ENCODE measurements at regions not wholly inside any gene's neighbourhood (a gene's known extent, or its start where the extent isn't known, plus 50 kb on each side); places are given as distances from the start of the nearest gene placed in this dataset.

DNA sequence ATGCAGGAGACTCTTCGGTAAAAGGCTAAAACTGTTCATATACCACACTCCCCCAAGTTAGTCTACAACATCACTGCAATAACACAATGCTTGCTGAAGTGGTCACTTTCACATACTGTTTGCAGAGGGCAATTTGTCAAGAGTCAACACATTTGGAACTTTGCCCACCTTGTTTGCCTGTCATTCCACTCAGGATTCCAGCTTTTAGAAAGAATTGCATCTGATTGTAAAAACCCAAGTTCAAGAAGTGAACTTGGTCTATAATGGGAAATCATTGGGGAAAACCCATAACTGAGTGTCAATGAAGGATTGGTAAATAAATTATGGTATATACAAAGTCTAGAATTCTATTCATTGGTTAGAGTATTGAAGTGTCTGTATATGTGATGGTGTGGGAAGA, 120.5 kb downstream of the GADD45G start:
- DNase-seq: no peak

DNA sequence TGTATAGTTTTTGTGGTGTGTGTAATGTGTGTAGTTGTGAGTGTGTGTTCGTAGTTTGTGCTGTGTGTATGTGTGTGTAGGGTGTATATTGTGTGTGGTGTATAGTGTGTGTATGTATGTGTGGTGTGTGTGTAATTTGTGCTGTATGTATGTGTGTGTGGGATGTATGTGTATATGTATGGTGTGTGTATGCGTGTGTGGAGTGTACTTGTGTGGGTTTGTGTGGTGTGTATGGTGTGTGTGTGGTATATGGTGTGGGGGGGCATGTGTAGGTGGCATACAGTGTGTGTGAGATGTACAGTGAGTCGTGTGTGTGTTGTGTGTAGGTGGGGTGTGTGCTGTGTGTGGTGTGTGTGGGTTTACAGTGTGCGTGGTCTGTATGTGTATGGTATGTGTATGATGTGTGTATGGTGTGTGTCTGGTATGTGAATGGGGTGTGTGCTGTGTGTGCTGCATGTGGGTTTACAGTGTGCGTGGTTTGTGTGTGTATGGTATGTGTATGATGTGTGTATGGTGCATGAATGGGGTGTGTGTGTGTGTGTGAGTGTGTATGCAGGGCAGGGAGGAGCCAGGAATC, 125.2 kb downstream of the GADD45G start:
- DNase-seq: no peak

DNA sequence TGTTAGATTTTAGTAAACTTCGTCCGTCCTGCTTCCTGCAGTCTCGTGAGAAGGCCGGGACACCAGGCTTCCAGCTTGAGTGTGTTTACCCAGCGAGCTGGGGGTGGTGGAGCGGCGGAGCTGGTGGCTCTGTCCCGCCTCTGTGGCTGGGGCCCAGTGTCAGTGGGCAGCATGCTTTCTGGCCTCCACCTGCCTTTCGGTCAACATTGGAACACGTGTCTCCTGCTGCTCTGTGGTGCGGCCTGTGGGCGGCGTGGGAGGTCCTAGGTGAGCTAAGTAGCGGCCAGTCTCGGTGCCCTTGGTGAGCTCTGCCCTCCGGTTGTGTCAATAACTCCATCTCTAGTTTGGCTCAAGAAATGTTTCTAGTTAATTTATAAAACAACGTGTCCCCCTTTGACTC, 125.9 kb downstream of the GADD45G start:
- DNase-seq: no peak

DNA sequence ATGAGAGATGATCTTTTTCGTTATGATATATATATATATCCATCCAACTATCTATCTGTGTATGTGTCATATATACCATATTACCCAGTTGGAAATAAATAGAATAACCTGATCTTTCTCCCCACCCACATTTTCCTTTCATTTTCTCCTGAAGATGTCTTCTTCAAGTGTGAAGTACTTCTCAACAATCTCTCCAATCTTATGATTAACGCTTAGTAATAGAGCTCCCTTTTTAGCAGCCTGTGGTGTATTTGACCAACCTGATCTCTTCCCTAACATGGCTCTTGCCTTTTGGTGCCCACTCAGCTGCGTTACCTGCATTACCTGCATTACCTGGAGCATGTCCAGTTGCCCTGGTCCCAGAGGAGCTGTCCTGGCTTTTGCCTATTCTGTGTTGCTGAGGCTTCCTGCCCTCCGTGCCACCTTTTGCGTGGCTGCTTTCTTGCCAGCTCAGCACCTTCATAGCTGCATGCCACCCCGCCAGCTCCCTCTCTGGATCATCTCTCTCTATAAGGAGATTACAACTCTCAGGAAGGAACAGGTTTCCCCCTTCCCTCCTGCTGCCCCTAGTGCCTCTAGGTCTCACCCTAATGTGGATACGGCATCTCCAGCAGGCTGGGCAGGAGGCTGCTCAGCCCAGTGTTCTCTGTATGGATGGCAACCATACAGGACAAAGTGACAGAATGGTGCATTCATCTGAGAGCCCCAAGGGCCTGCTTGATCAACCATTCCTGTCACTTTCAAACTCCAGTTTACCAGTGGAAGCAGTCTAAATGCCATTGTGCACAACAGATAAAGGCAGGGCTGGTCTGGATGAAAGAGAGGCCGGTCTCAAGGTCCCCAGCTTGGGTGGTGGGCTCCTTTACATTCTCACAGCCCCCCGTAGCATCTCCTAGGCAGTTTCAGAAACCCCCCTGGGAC, 126.7 kb downstream of the GADD45G start:
- no peak for DNase-seq

DNA sequence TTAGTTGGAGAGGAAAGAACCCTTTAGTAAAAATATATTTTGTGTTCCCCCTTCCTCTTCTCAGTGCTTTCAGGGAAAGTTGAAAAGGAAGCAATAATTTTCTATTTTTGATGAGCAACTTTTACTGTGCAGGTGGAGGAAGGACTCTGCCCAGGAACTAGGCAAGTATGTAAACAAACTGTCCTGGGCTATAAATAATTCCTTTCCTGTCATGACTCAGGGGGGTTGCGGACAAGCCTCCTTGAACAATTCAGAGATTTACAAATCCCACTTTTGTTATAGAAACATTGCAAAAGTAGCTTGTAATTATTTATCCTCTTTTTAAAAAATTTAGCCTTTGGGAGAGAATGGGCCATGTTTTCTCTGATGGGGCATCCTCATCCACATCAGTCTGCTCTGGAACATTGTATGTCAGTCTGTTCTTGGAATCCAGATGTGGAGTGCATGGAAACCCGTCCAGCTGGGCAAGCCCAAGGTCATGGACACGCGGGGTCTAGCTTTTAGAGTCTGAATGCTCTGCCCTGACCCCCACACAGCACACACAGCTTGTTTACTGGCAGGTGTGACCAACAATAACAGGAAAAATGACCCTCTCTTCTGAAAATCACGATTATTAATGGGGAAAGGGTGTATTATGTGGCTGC, 127.6 kb downstream of the GADD45G start:
- no peak for DNase-seq

DNA sequence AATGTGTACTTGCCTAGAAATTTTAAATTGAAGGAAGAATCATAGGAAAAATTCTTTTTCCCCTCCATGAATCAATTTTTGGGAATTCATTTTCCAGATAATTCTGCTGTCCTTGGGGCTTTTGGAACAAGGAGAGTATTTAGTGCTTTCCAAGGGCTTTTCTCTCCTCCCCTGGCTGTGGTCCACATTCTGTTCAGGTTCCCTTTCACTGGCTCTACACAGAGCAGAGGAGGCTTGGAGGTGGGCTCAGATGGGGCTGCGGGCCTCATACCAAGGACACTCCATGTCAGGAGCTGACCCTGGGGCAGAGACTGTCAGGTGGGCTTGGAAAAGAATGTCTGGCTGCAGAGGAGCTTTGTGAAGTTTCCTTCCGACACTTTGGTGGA, 128.1 kb downstream of the GADD45G start:
- DNase-seq: no peak

GRCh38 chr9:89734600-89735041, 129.8 kb downstream of the GADD45G start:
- DNase-seq: no peak

DNA sequence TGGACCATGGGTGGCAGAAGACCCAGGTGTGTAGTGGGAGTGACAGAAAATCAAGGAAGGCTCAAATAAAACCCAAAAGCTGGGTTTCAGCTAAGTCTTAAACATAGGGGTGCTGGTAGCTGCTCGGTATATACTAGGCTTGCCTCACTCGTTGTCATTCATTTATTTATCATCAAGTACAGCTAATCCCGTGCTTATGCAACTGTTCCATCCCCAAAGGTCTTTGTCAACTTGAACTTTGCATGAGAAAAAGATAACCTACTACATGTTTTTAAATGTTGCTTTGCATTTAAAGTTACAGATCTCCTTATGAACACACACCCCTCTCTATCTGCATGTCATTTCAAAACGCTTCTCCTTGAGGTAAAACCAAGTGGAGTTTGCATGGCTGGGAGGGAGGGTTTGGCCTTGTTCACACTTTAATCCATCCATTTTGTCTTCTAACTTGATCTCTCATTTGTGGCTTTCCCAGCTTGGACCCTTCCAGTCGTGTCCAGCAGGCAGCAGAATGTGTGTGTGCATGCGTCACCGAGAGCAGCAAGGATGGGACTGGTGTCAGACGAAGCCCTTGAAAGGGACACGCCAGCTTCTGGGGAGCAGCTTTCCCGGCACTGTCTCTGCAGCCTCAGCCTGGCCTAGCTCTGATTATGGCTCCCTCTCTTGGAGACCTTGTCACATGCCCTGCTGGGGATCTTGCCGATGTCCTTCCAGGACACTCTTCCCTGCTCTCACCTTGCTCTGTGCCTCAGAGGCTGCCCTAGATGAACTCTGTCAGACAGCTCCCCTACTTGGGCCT, 133.5 kb downstream of the GADD45G start:
- no peak for DNase-seq

DNA sequence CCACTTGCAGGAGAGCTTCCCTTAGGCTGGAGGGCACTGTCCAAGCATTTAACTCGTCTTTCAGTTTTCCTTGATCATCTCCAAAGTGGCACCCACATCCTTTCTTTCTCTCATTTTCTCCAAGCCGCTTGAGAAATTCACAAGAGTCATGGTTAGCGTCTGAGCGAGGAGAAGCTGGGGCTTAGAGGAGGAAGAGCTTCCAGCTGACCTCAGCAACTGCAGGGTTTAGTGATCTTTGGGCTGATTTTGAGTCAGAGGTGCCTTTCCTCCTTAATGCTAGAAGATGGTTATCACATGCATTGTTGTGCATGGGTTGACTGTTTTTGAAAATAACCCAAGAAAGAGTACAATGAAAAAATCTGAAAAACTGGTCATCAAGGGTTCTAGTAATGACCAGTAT, 134.7 kb downstream of the GADD45G start:
- DNase-seq: no peak

DNA sequence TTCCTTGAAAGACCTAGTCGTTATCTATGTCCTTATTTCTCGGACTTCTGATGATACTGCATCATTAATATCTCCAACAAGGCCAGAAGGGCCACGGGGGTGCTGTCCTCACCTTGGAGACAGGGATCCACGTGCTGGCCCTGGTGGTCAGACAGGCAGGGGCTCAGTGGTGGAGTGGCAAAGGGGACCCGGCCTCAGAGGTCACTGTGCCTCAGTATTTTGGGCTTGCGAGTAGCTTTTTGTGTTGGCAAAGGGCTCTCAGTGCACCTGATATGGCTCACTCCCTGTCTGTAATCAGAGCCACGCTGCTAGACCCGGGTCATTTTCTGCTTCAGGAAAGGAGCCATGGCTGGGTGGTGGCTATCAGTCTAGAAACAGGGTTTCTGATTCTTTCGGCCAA, 135.1 kb downstream of the GADD45G start:
- no peak for DNase-seq

GRCh38 chr9:89740722-89741121, 135.9 kb downstream of the GADD45G start:
- no peak for DNase-seq

- DNase-seq: no peak
Observed at GRCh38 chr9:89742660-89743059, 137.8 kb downstream of the GADD45G start.

DNA sequence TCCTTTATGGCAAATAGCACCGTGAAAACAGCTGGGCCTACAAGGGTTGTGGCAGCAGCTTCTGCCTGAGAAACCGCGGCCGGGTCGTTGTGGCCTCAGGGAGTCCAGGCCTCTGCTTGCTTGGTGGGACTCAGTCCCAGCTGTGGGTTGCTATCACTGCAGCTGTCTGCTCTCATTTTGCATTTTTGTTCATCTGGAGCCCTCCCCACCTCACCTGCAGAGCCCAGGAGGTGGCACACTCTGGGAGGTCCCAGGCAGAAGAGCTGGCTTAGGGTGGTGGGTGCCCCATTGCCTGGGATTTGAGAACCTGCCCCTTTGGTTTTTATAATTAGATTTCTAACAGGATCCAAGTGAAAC, 138.4 kb downstream of the GADD45G start:
- no peak for DNase-seq

GRCh38 chr9:89743573-89744254, 138.9 kb downstream of the GADD45G start:
- DNase-seq: peak; percentile 10

DNA sequence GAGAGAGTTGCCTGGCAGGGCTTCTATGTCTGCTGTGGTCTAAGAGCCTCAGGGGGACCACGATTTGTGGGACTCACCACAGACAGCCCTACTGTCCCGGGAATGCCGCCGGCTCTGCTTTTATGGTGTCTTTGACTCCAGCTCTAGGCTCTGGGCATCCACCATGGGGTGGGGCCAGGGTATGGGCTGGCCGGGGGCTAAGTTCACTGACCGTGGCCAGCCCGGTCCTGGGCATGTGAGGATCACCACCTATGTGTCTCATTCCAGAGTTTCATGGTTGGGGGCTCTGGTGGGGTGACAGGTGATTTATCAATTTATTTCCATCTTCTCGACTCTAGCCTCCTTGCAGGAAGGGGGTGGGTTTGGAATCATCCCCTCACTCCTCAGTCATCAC, 139.4 kb downstream of the GADD45G start:
- no peak for DNase-seq

DNA sequence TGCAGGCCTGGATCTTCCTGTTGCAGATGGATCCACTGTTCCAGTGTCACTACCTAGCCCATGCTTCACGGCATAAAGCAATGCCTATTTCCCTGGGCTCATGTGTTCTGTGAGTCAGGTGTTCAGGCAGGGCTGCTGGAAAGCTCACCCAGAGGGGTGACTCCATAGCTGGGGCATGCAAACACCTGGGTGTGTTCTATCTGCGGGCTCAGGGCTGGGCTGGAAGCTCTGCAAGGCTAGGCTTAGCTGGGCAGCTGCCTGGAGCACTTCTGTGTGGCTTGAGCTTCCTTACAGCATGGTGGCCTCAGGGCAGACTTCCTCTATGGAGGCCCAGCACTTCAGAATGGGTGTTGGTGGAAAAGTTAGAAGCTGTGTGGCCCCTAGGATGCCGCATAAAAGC, 139.9 kb downstream of the GADD45G start:
- no peak for DNase-seq

GRCh38 chr9:89745601-89746376, 141.0 kb downstream of the GADD45G start:
- DNase-seq: no peak

DNA sequence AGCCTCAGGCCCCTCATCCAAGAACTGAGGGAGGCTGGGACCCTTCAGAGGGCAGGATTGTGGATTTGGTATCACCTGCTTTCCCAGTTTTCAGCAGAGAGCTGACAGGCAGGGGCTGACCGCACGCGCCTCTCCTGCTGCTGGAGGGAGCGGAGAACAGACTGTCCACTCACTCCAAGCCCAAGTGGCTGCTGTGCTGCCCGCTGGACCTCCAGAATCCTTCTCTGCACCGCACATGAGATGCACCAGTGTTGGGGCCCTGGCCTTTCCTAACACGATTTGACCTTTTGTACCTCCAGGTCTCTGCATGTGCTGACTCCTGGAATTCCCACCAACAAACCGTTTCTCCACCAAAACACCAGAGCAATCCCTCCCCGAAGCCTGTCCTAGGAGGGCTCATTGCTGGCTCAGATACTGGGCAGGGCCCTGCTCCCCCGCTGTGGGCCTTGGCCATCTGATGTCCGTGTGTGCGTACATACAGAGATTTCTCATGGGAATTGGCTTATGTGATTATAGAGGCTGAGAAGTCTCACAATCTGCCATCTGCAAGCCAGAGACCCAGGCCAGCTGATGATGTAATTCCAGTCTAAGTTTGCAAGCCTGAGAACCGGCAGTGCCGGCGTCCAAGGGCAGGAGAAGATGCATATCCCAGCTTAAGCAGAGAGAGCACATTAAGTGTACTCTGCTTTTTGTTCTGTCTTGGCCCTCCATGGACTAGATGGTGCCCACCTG, 141.7 kb downstream of the GADD45G start:
- no peak for DNase-seq

DNA sequence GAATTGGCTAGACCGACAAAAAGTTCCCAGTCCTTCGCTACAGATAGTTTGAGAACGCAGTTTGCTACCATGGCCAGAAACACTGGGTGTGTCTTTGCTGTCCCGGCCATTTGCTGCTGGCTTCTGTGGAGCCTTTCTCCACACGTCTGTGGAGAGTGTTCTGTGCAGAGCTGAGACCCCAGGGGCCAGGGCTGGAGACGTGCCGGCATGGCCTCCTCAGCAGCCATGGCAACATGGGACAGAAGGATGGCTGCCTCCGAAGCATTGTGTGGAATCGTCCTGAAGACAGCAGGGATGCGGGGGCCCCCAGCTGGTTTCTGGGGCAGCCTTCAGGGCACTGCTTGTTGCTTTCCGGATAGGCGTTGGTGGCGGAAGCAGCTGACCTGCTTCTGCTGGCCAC, 142.8 kb downstream of the GADD45G start:
- no peak for DNase-seq

GRCh38 chr9:89748021-89748670, 143.3 kb downstream of the GADD45G start:
- no peak for DNase-seq
